IMR-90 (cell line): ENCODE measurements at regions not wholly inside any gene's neighbourhood (a gene's known extent, or its start where the extent isn't known, plus 50 kb on each side); places are given as distances from the start of the nearest gene placed in this dataset.

Experiments
- ATAC-seq: fragments of 200-7000 bp; cut with Tn5 transposase; 2 replicates; pipeline ENCODE4 v1.9.1; 2020; ENCODE audit warnings: low read depth, mild to moderate bottlenecking, moderate library complexity
- BruUV-seq: library from RNA; stranded (reverse); fragments of 400-500 nt; replicated peaks from 2 replicates; lab custom pipeline; 2021; lab: Mats Ljungman, UMichigan
- CTCF ChIA-PET: fragments of 300-600 bp; formaldehyde crosslinking; extraction: SDS; loops from one replicate; lab custom pipeline; 2021; ENCODE audit warnings: antibody characterized with exemption; lab: Yijun Ruan, JAX
- POLR2A ChIA-PET: fragments of 300-600 bp; sonication (Branson Sonifier 250); formaldehyde crosslinking; loops from one replicate; lab custom pipeline; 2022; ENCODE audit warnings: antibody characterized with exemption; ENCODE audit not compliant: unreplicated experiment; lab: Charles Lee
- DNase-seq: peaks from one replicate; pipeline ENCODE4 v3.0.0; 2013
- H2AFZ ChIP-seq: replicated peaks from 2 replicates; pipeline ENCODE3; 2013; ENCODE audit warnings: low read length, mild to moderate bottlenecking; ENCODE audit not compliant: poor library complexity
- H2AK5ac ChIP-seq: 2 replicates; pipeline ENCODE4 v1.6.1; 2013; ENCODE audit warnings: low read depth, low read length, inconsistent platforms
- H2AK9ac ChIP-seq: replicated peaks from 2 replicates; pipeline ENCODE3; 2013; ENCODE audit warnings: mild to moderate bottlenecking, low read depth, low read length, moderate library complexity; ENCODE audit not compliant: poor library complexity
- H2BK120ac ChIP-seq: 2 replicates; pipeline ENCODE4 v1.6.1; 2013; ENCODE audit warnings: low read depth, low read length, inconsistent platforms
- H2BK15ac ChIP-seq: 3 replicates; pipeline ENCODE4 v1.6.1; 2013; ENCODE audit warnings: low read depth, low read length, inconsistent platforms
- H2BK20ac ChIP-seq: 2 replicates; pipeline ENCODE4 v1.6.1; 2013; ENCODE audit warnings: low read depth, mild to moderate bottlenecking, inconsistent platforms, low read length, moderate library complexity
- H2BK5ac ChIP-seq: 2 replicates; pipeline ENCODE4 v1.6.1; 2013; ENCODE audit warnings: mild to moderate bottlenecking, low read depth, low read length, inconsistent platforms; ENCODE audit not compliant: poor library complexity, severe bottlenecking
- H3K14ac ChIP-seq: replicated peaks from 2 replicates; pipeline ENCODE4 v1.6.1; 2013; ENCODE audit warnings: low read depth, low read length, inconsistent platforms
- H3K18ac ChIP-seq: 2 replicates; pipeline ENCODE4 v1.6.1; 2013; ENCODE audit warnings: low read depth, low read length, control low read depth
- H3K23ac ChIP-seq: 2 replicates; pipeline ENCODE4 v1.6.1; 2013; ENCODE audit warnings: low read depth, low read length, inconsistent platforms
- H3K27ac ChIP-seq: 2 replicates; pipeline ENCODE4 v1.5.1; 2013; ENCODE audit warnings: mild to moderate bottlenecking, control low read depth, low read length; ENCODE audit not compliant: insufficient read depth
- H3K27me3 ChIP-seq: 2 replicates; pipeline ENCODE4 v1.6.1; 2013; ENCODE audit warnings: low read length; ENCODE audit not compliant: control insufficient read depth, insufficient read depth
- H3K36me3 ChIP-seq: 2 replicates; pipeline ENCODE4 v1.6.1; 2013; ENCODE audit warnings: low read length, mixed read lengths; ENCODE audit not compliant: control insufficient read depth, insufficient read depth
- H3K4ac ChIP-seq: 2 replicates; pipeline ENCODE4 v1.6.1; 2013; ENCODE audit warnings: low read depth, low read length, inconsistent platforms
- H3K4me1 ChIP-seq: 2 replicates; pipeline ENCODE4 v1.6.1; 2013; ENCODE audit warnings: low read length, mixed read lengths; ENCODE audit not compliant: control insufficient read depth, insufficient read depth
- H3K4me2 ChIP-seq: 2 replicates; pipeline ENCODE4 v1.6.1; 2013; ENCODE audit warnings: low read depth, mild to moderate bottlenecking, control low read depth, low read length, moderate library complexity
- H3K4me3 ChIP-seq: 2 replicates; pipeline ENCODE4 v1.5.1; 2013; ENCODE audit warnings: low read depth, mild to moderate bottlenecking, control low read depth, low read length, moderate library complexity; ENCODE audit not compliant: insufficient read depth
- H3K56ac ChIP-seq: 2 replicates; pipeline ENCODE4 v1.6.1; 2013; ENCODE audit warnings: low read length, inconsistent platforms; ENCODE audit not compliant: insufficient read depth; ENCODE audit errors: extremely low read depth
- H3K79me1 ChIP-seq, 2 experiments: 2 replicates each; pipeline ENCODE4 v1.6.1; 2013; ENCODE audit warnings: low read length in 2 of 2, inconsistent platforms in 1 of 2, low read depth in 1 of 2
- H3K9ac ChIP-seq: 2 replicates; pipeline ENCODE4 v1.6.1; 2013; ENCODE audit warnings: low read depth, low read length, control low read depth
- H3K9me1 ChIP-seq: 2 replicates; pipeline ENCODE4 v1.6.1; 2013; ENCODE audit warnings: low read length, inconsistent platforms; ENCODE audit not compliant: insufficient read depth
- H3K9me3 ChIP-seq: 2 replicates; pipeline ENCODE4 v1.6.1; 2013; ENCODE audit warnings: low read length; ENCODE audit not compliant: control insufficient read depth, insufficient read depth
- H4K20me1 ChIP-seq: 2 replicates; pipeline ENCODE4 v1.6.1; 2013; ENCODE audit warnings: low read length, inconsistent platforms; ENCODE audit not compliant: insufficient read depth
- H4K5ac ChIP-seq: 2 replicates; pipeline ENCODE4 v1.6.1; 2013; ENCODE audit warnings: mild to moderate bottlenecking, low read depth, low read length, control low read depth
- H4K8ac ChIP-seq, 2 experiments: 2 replicates each; pipeline ENCODE4 v1.6.1; 2013; ENCODE audit warnings: low read depth in 2 of 2, low read length in 2 of 2, control low read depth in 1 of 2, inconsistent platforms in 1 of 2
- H4K91ac ChIP-seq: 2 replicates; pipeline ENCODE4 v1.6.1; 2013; ENCODE audit warnings: low read depth, low read length, inconsistent platforms; ENCODE audit not compliant: insufficient read depth
- CEBPB ChIP-seq: IDR thresholded peaks from 2 replicates; pipeline ENCODE4 v1.6.1; 2012; ENCODE audit warnings: low read depth, low read length, improper control_type of control experiment
- CHD1 ChIP-seq: IDR thresholded peaks from 2 replicates; pipeline ENCODE4 v1.6.1; 2012; ENCODE audit warnings: low read depth, low read length, improper control_type of control experiment
- FOS ChIP-seq: fragments of 150-350 bp; IDR thresholded peaks from 2 replicates; pipeline ENCODE4 v1.6.1; 2016; ENCODE audit warnings: low read depth, low read length
- MXI1 ChIP-seq: IDR thresholded peaks from 2 replicates; pipeline ENCODE4 v1.6.1; 2012; ENCODE audit warnings: low read depth, mild to moderate bottlenecking, low read length, moderate library complexity, borderline replicate concordance
- NFE2L2 ChIP-seq: fragments of 150-350 bp; IDR thresholded peaks from 2 replicates; pipeline ENCODE4 v1.6.1; 2016; ENCODE audit warnings: low read depth, mild to moderate bottlenecking, low read length
- POLR2A ChIP-seq: IDR thresholded peaks from 2 replicates; pipeline ENCODE4 v1.6.1; 2012; ENCODE audit warnings: mild to moderate bottlenecking, low read depth, low read length
- RCOR1 ChIP-seq: IDR thresholded peaks from 2 replicates; pipeline ENCODE4 v1.6.1; 2012; ENCODE audit warnings: mild to moderate bottlenecking, low read length, improper control_type of control experiment; ENCODE audit not compliant: insufficient replicate concordance
- WGBS, 2 experiments: methylation state at CpG; one replicate each; pipeline versions ENCODE4 v1.1.5 to v1.1.7; 2013; ENCODE audit warnings: missing lambda C conversion rate in 2 of 2; ENCODE audit not compliant: insufficient read length in 1 of 2; ENCODE audit errors: extremely low coverage in 2 of 2; 5-methylcytosine and 5-hydroxymethylcytosine counted together
- dilution Hi-C: fragments of 300-500 bp; cut with HindIII; formaldehyde crosslinking; loops from one replicate; pipeline ENCODE4 v1.14.3; 2018; ENCODE audit warnings: low sequenced_read_pairs; ENCODE audit not compliant: unreplicated experiment
- in situ Hi-C: fragments of 300-500 bp; cut with MboI; formaldehyde crosslinking; loops from 3 replicates; pipeline ENCODE4 v1.14.3; 2019; ENCODE audit warnings: low sequenced_read_pairs, inconsistent platforms, mixed read lengths
- intact Hi-C: fragments of 100-400 bp; cut with micrococcal nuclease; formaldehyde crosslinking; loops from 2 replicates; pipeline ENCODE4 v1.10.0; 2022
- TF ChIP-seq, protein P1 (sequence below): fragments of 150-350 bp; IDR thresholded peaks from 2 replicates; pipeline ENCODE4 v1.6.1; 2016; ENCODE audit warnings: low read depth, mild to moderate bottlenecking, low read length, moderate library complexity, borderline replicate concordance
- TF ChIP-seq, protein P2 (sequence below): conservative IDR thresholded peaks from 2 replicates; pipeline ENCODE4 v1.5.1; 2012; ENCODE audit warnings: mild to moderate bottlenecking, low read depth, low read length, improper control_type of control experiment

DNA sequence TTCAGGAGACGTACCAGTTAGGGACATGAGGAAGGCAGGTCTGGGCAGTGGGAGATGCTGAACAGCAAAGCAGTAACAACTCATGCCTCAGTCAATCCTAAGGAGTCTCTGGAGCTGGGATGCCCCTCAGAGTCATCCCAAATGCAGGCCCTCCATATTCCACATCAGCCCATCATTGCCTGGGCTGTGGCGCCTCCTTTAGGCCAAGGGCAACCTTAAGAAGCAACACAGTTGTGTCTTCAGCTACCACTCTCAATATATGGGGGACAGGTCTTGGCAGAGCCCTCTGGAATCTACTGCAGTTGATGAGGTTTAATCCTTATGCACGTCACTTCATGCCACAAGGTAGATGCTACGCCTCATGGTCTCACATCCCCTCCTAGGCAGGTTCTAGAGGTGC lies 682.0 kb upstream of the RAB6C start:
- dilution Hi-C loops (no loop called here), intact Hi-C loops (no loop called here)
- no TSS peak for BruUV-seq

More for the DNA sequence above, 682.0 kb upstream of the RAB6C start:
- H3K4me1 ChIP-seq, result no peaks in the 10 kb centered on the region
- no peak overlapping the region for H3K4me3 ChIP-seq
- no peaks in the 10 kb centered on the region for H3K9me1 ChIP-seq
- no CpG with 5 or more reads among the region's 4 CpGs for WGBS, 2 experiments
- ChIA-PET CTCF (no interaction called here), POLR2A (no interaction called here)
- no peak overlapping the region for H4K5ac ChIP-seq
- in situ Hi-C loops, result no loop called here
- no peak overlapping the region for H3K27ac ChIP-seq
- no peak for DNase-seq
- H3K4ac ChIP-seq, result no peak overlapping the region
- no peak overlapping the region for H2AK9ac ChIP-seq
- no peak overlapping the region for H2AK5ac ChIP-seq
- no peaks in the 10 kb centered on the region for H3K27me3 ChIP-seq
- H2AFZ ChIP-seq, result no peak overlapping the region
- H2BK20ac ChIP-seq, result no peak overlapping the region
- no peak overlapping the region for H3K18ac ChIP-seq
- H4K20me1 ChIP-seq, result no peaks in the 10 kb centered on the region
- no peak for TF ChIP-seq RCOR1
- no peak for TF ChIP-seq POLR2A
- TF ChIP-seq CHD1, result no peak
- TF ChIP-seq, protein P1, sequence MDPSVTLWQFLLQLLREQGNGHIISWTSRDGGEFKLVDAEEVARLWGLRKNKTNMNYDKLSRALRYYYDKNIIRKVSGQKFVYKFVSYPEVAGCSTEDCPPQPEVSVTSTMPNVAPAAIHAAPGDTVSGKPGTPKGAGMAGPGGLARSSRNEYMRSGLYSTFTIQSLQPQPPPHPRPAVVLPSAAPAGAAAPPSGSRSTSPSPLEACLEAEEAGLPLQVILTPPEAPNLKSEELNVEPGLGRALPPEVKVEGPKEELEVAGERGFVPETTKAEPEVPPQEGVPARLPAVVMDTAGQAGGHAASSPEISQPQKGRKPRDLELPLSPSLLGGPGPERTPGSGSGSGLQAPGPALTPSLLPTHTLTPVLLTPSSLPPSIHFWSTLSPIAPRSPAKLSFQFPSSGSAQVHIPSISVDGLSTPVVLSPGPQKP, result no peak
- no peak for TF ChIP-seq FOS
- TF ChIP-seq, protein P2, sequence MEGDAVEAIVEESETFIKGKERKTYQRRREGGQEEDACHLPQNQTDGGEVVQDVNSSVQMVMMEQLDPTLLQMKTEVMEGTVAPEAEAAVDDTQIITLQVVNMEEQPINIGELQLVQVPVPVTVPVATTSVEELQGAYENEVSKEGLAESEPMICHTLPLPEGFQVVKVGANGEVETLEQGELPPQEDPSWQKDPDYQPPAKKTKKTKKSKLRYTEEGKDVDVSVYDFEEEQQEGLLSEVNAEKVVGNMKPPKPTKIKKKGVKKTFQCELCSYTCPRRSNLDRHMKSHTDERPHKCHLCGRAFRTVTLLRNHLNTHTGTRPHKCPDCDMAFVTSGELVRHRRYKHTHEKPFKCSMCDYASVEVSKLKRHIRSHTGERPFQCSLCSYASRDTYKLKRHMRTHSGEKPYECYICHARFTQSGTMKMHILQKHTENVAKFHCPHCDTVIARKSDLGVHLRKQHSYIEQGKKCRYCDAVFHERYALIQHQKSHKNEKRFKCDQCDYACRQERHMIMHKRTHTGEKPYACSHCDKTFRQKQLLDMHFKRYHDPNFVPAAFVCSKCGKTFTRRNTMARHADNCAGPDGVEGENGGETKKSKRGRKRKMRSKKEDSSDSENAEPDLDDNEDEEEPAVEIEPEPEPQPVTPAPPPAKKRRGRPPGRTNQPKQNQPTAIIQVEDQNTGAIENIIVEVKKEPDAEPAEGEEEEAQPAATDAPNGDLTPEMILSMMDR, result no peak
- TF ChIP-seq NFE2L2, result no peak
- TF ChIP-seq CEBPB, result no peak
- TF ChIP-seq MXI1, result no peak
- no peaks in the 10 kb centered on the region for H3K36me3 ChIP-seq
- no peak overlapping the region for H4K8ac ChIP-seq
- no peak overlapping the region for H3K14ac ChIP-seq
- no peak overlapping the region for H3K23ac ChIP-seq
- H2BK15ac ChIP-seq, result no peak overlapping the region
- no peak overlapping the region for H3K9ac ChIP-seq
- no peak for ATAC-seq
- peaks cover 17% of the 10 kb centered on the region for H3K9me3 ChIP-seq
- H3K79me1 ChIP-seq, result no peaks in the 10 kb centered on the region
- no peak overlapping the region for H3K56ac ChIP-seq
- H2BK5ac ChIP-seq, result no peak overlapping the region
- H3K4me2 ChIP-seq, result no peak overlapping the region
- no peak overlapping the region for H2BK120ac ChIP-seq
- no peak overlapping the region for H4K91ac ChIP-seq
